Bronchial epithelial cell (primary cell): ENCODE measurements at regions not wholly inside any gene's neighbourhood (a gene's known extent, or its start where the extent isn't known, plus 50 kb on each side); places are given as distances from the start of the nearest gene placed in this dataset.
"Not testable (repeated sequence)": the region's sequence is repeated elsewhere in the genome, so short reads cannot be mapped to it uniquely, and the experiment has no call there.

Source experiments
- DNase-seq: peaks from one replicate; pipeline ENCODE4 v3.0.0-alpha.2; 2010; ENCODE audit warnings: low read depth
- FAIRE-seq: peaks from 2 replicates; lab custom pipeline; 2011; peaks lifted over from hg19 to GRCh38; lab: Jason Lieb, UNC
- H3K27me3 ChIP-seq: 2 replicates; pipeline ENCODE4 v1.5.1; 2011; ENCODE audit warnings: low read length; ENCODE audit not compliant: control insufficient read depth, insufficient read depth
- H3K36me3 ChIP-seq: 2 replicates; pipeline ENCODE4 v1.5.1; 2011; ENCODE audit warnings: low read length; ENCODE audit not compliant: control insufficient read depth, insufficient read depth
- H3K4me3 ChIP-seq: 2 replicates; pipeline ENCODE4 v1.5.1; 2011; ENCODE audit warnings: mild to moderate bottlenecking, low read depth, low read length, control low read depth
- CTCF ChIP-seq: IDR thresholded peaks from 2 replicates; pipeline ENCODE4 v1.5.1; 2011; ENCODE audit warnings: mild to moderate bottlenecking, moderate library complexity, low read length, control low read depth, inconsistent platforms; ENCODE audit not compliant: insufficient read depth, severe bottlenecking

GRCh38 chrX:25762656-25763055 lies 375.5 kb upstream of the MAGEB18 start:
- Histone ChIP-seq H3K36me3 (no peaks in the 10 kb centered on the region), H3K27me3 (no peaks in the 10 kb centered on the region), H3K4me3 (no peak overlapping the region)
- FAIRE-seq = no peak
- no peak for DNase-seq
- TF ChIP-seq CTCF = no peak

GRCh38 chrX:25771853-25772252 lies 366.3 kb upstream of the MAGEB18 start:
- DNase-seq, H3K27me3 ChIP-seq, H3K4me3 ChIP-seq, FAIRE-seq, H3K36me3 ChIP-seq: not testable (repeated sequence)

- H3K27me3 ChIP-seq, H3K36me3 ChIP-seq, FAIRE-seq, DNase-seq, H3K4me3 ChIP-seq: not testable (repeated sequence)
These were observed 340.3 kb upstream of the MAGEB18 start for GRCh38 chrX:25797796-25798195.

- no peak overlapping the region for H3K4me3 ChIP-seq
- no peak for FAIRE-seq
- H3K27me3 ChIP-seq = no peaks in the 10 kb centered on the region
- no peak for TF ChIP-seq CTCF
- no peaks in the 10 kb centered on the region for H3K36me3 ChIP-seq
- DNase-seq = no peak
These were observed 332.4 kb upstream of the MAGEB18 start for GRCh38 chrX:25805744-25806143.

- Histone ChIP-seq H3K27me3 (no peaks in the 10 kb centered on the region), H3K36me3 (no peaks in the 10 kb centered on the region), H3K4me3 (no peak overlapping the region)
- DNase-seq (no peak), FAIRE-seq (no peak)
- TF ChIP-seq CTCF = no peak
These were observed 331.1 kb upstream of the MAGEB18 start for GRCh38 chrX:25807022-25807421.

- no peaks in the 10 kb centered on the region for H3K36me3 ChIP-seq
- DNase-seq (peak; percentile 53), FAIRE-seq (no peak)
- H3K27me3 ChIP-seq = no peaks in the 10 kb centered on the region
- TF ChIP-seq CTCF = no peak
- no peak overlapping the region for H3K4me3 ChIP-seq
These were observed 327.9 kb upstream of the MAGEB18 start for GRCh38 chrX:25810202-25810601.

- no peaks in the 10 kb centered on the region for H3K27me3 ChIP-seq
- no peak for DNase-seq
- no peak for TF ChIP-seq CTCF
- no peak overlapping the region for H3K4me3 ChIP-seq
- H3K36me3 ChIP-seq = no peaks in the 10 kb centered on the region
- no peak for FAIRE-seq
These were observed 318.3 kb upstream of the MAGEB18 start for GRCh38 chrX:25819879-25820278.
